ENCODE measurements at regions not wholly inside any gene's neighbourhood (a gene's known extent, or its start where the extent isn't known, plus 50 kb on each side); places are given as distances from the start of the nearest gene placed in this dataset.

GRCh38 chr5:54388409-54388808 is 67.1 kb upstream of the HSPB3 start:
- TF ChIP-seq, protein P1, sequence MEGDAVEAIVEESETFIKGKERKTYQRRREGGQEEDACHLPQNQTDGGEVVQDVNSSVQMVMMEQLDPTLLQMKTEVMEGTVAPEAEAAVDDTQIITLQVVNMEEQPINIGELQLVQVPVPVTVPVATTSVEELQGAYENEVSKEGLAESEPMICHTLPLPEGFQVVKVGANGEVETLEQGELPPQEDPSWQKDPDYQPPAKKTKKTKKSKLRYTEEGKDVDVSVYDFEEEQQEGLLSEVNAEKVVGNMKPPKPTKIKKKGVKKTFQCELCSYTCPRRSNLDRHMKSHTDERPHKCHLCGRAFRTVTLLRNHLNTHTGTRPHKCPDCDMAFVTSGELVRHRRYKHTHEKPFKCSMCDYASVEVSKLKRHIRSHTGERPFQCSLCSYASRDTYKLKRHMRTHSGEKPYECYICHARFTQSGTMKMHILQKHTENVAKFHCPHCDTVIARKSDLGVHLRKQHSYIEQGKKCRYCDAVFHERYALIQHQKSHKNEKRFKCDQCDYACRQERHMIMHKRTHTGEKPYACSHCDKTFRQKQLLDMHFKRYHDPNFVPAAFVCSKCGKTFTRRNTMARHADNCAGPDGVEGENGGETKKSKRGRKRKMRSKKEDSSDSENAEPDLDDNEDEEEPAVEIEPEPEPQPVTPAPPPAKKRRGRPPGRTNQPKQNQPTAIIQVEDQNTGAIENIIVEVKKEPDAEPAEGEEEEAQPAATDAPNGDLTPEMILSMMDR (IDR thresholded peaks at IDR 0.05 in 4 of 5, conservative IDR thresholded peaks at IDR 0.05 in 1 of 5), result no peak
- TF ChIP-seq POLR2A (IDR thresholded peaks at IDR 0.05), result no peak

Measured in gastrocnemius medialis (tissue), 4 donors.